DND-41 (cell line): ENCODE measurements at regions not wholly inside any gene's neighbourhood (a gene's known extent, or its start where the extent isn't known, plus 50 kb on each side); places are given as distances from the start of the nearest gene placed in this dataset.

Experiments used
- EZH2 ChIP-seq: IDR thresholded peaks from 3 replicates; pipeline ENCODE4 v1.6.1; 2012; ENCODE audit warnings: borderline replicate concordance, low read depth, mild to moderate bottlenecking, moderate library complexity, low read length, inconsistent platforms; ENCODE audit not compliant: severe bottlenecking
- TF ChIP-seq, protein P1 (sequence below): IDR thresholded peaks from 2 replicates; pipeline ENCODE4 v1.5.1; 2012; ENCODE audit warnings: borderline replicate concordance, low read length, moderate library complexity, mild to moderate bottlenecking; ENCODE audit not compliant: poor library complexity, severe bottlenecking; ENCODE audit errors: extremely low read depth

DNA sequence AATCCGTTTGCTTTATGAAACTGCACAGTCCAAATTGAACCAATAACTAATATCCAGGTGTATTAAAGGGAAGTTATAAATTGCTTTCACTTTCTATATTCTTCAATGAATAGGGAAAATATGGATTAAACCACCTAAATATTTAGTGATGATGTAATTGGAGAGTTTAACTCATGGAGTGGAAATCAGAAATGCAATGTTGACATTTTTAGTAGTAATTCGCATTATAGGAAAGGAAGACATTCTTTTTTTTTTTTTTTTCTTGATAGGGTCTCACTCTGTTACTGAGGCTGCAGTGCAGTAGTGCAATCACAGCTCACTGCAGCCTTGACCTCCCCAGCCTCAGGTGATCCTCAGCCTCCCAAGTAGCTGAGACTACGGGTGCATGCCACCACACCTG is 321.9 kb downstream of the RNF144A start:
- TF ChIP-seq, protein P1, sequence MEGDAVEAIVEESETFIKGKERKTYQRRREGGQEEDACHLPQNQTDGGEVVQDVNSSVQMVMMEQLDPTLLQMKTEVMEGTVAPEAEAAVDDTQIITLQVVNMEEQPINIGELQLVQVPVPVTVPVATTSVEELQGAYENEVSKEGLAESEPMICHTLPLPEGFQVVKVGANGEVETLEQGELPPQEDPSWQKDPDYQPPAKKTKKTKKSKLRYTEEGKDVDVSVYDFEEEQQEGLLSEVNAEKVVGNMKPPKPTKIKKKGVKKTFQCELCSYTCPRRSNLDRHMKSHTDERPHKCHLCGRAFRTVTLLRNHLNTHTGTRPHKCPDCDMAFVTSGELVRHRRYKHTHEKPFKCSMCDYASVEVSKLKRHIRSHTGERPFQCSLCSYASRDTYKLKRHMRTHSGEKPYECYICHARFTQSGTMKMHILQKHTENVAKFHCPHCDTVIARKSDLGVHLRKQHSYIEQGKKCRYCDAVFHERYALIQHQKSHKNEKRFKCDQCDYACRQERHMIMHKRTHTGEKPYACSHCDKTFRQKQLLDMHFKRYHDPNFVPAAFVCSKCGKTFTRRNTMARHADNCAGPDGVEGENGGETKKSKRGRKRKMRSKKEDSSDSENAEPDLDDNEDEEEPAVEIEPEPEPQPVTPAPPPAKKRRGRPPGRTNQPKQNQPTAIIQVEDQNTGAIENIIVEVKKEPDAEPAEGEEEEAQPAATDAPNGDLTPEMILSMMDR, result no peak
- TF ChIP-seq EZH2, result no peak
